A549 (cell line): ENCODE measurements at regions not wholly inside any gene's neighbourhood (a gene's known extent, or its start where the extent isn't known, plus 50 kb on each side); places are given as distances from the start of the nearest gene placed in this dataset.

Experiments used
- ATAC-seq, 2 experiments: fragments of 200-7000 bp in 1 of 2; fragments of >200 bp in 1 of 2; cut with Nextera tagmentation in 1 of 2; cut with Tn5 transposase in 1 of 2; 3 replicates each; pipeline versions ENCODE4 v1.8.0 to v1.9.1; 2018 to 2020; ENCODE audit warnings: mild to moderate bottlenecking in 1 of 2, moderate library complexity in 1 of 2
- CTCF ChIA-PET: fragments of 300-600 bp; sonication (Branson Sonifier 250); formaldehyde crosslinking; extraction: SDS; loops from one replicate; lab custom pipeline; 2021; ENCODE audit warnings: antibody characterized with exemption, inconsistent platforms; lab: Yijun Ruan, JAX
- POLR2A ChIA-PET: fragments of 350-600 bp; formaldehyde crosslinking; extraction: SDS; loops from one replicate; lab custom pipeline; 2021; ENCODE audit warnings: antibody characterized with exemption, inconsistent platforms; lab: Yijun Ruan, JAX
- DNase-seq, 2 experiments: peaks; one replicate each; pipeline versions ENCODE4 v3.0.0 to v3.0.0-alpha.2; 2011 to 2016; ENCODE audit warnings: low read depth in 1 of 2, low spot score in 1 of 2
- FAIRE-seq: peaks from 2 replicates; lab custom pipeline; 2011; peaks lifted over from hg19 to GRCh38; lab: Jason Lieb, UNC
- H3K27ac ChIP-seq, 2 experiments: fragments of >200 bp; sonication (Bioruptor Twin); formaldehyde crosslinking; 3 replicates each; pipeline ENCODE4 v1.5.1; 2016 to 2017
- H3K4me1 ChIP-seq: fragments of >200 bp; sonication (Bioruptor Twin); formaldehyde crosslinking; 3 replicates; pipeline ENCODE4 v1.6.1; 2016
- H3K4me2 ChIP-seq: fragments of >200 bp; sonication (Bioruptor Twin); formaldehyde crosslinking; 3 replicates; pipeline ENCODE4 v1.6.1; 2016
- H3K4me3 ChIP-seq: fragments of >200 bp; sonication (Bioruptor Twin); formaldehyde crosslinking; 3 replicates; pipeline ENCODE4 v1.5.1; 2016
- H3K9me3 ChIP-seq: fragments of >200 bp; sonication (Bioruptor Twin); formaldehyde crosslinking; 3 replicates; pipeline ENCODE4 v1.6.1; 2016
- CBX8 ChIP-seq: fragments of 200-600 bp; sonication (generic); IDR thresholded peaks from 2 replicates; pipeline ENCODE4 v1.6.1; 2016
- CEBPB ChIP-seq, 2 experiments: fragments of >200 bp in 1 of 2; sonication (Bioruptor Twin) in 1 of 2; formaldehyde crosslinking in 1 of 2; IDR thresholded peaks; 2 replicates each; pipeline ENCODE4 v1.6.1; 2012 to 2016
- CHD4 ChIP-seq: fragments of 200-600 bp; sonication (generic); IDR thresholded peaks from 2 replicates; pipeline ENCODE4 v1.6.1; 2016; ENCODE audit warnings: antibody characterized with exemption, mild to moderate bottlenecking, borderline replicate concordance
- EHMT2 ChIP-seq: fragments of 200-600 bp; sonication (generic); IDR thresholded peaks from 2 replicates; pipeline ENCODE4 v1.6.1; 2016; ENCODE audit warnings: antibody characterized with exemption, low read depth, mild to moderate bottlenecking, moderate library complexity
- EP300 ChIP-seq, 2 experiments: fragments of >200 bp; sonication (Bioruptor Twin); formaldehyde crosslinking; IDR thresholded peaks; 2 replicates in 1 of 2; 3 replicates in 1 of 2; pipeline ENCODE4 v1.6.1; 2016 to 2017
- ESRRA ChIP-seq: fragments of 150-350 bp; IDR thresholded peaks from 2 replicates; pipeline ENCODE4 v1.6.1; 2014; ENCODE audit warnings: mild to moderate bottlenecking, low read length, borderline replicate concordance
- FOSB ChIP-seq: fragments of 250-450 bp; sonication (Bioruptor Pico); IDR thresholded peaks from 2 replicates; pipeline ENCODE4 v1.5.0; 2020; ENCODE audit warnings: mild to moderate bottlenecking, moderate library complexity
- HDAC2 ChIP-seq: fragments of 200-600 bp; sonication (generic); IDR thresholded peaks from 2 replicates; pipeline ENCODE4 v1.6.1; 2016
- HEYL ChIP-seq: fragments of 250-450 bp; sonication (Bioruptor Pico); IDR thresholded peaks from 2 replicates; pipeline ENCODE4 v1.8.0; 2021; ENCODE audit warnings: mild to moderate bottlenecking, moderate library complexity
- HOXA7 ChIP-seq: fragments of 250-450 bp; sonication (Bioruptor Pico); IDR thresholded peaks from 2 replicates; pipeline ENCODE4 v1.5.0; 2020; ENCODE audit warnings: mild to moderate bottlenecking, moderate library complexity
- KDM1A ChIP-seq: fragments of 200-600 bp; sonication (generic); IDR thresholded peaks from 2 replicates; pipeline ENCODE4 v1.6.1; 2016; ENCODE audit warnings: low read depth, mild to moderate bottlenecking
- KDM5A ChIP-seq: fragments of 200-600 bp; sonication (generic); IDR thresholded peaks from 2 replicates; pipeline ENCODE4 v1.6.1; 2016; ENCODE audit warnings: antibody characterized with exemption, mild to moderate bottlenecking
- MAFK ChIP-seq: fragments of 450-650 bp; IDR thresholded peaks from 2 replicates; pipeline ENCODE4 v1.6.1; 2014; ENCODE audit not compliant: partially characterized antibody
- MAZ ChIP-seq: fragments of 150-350 bp; IDR thresholded peaks from 2 replicates; pipeline ENCODE4 v1.6.1; 2014; ENCODE audit warnings: antibody characterized with exemption, low read depth, low read length, borderline replicate concordance
- MYC ChIP-seq: IDR thresholded peaks from 2 replicates; pipeline ENCODE4 v1.6.1; 2012; ENCODE audit warnings: mild to moderate bottlenecking, inconsistent platforms, low read length, improper control_type of control experiment, borderline replicate concordance
- NFE2L2 ChIP-seq: fragments of 150-350 bp; conservative IDR thresholded peaks from 2 replicates; pipeline ENCODE4 v1.6.1; 2014; ENCODE audit warnings: low read length
- PBX3 ChIP-seq: IDR thresholded peaks from 2 replicates; pipeline ENCODE4 v1.6.1; 2012
- PHF8 ChIP-seq: fragments of 200-600 bp; sonication (generic); IDR thresholded peaks from 2 replicates; pipeline ENCODE4 v1.6.1; 2016; ENCODE audit warnings: low read depth, mild to moderate bottlenecking, antibody characterized with exemption, moderate library complexity, borderline replicate concordance
- POLR2A ChIP-seq: IDR thresholded peaks from 2 replicates; pipeline ENCODE4 v1.6.1; 2012; ENCODE audit warnings: mild to moderate bottlenecking, low read length
- POLR2AphosphoS2 ChIP-seq: conservative IDR thresholded peaks from 2 replicates; pipeline ENCODE4 v1.6.1; 2012; ENCODE audit warnings: low read length, improper control_type of control experiment, inconsistent platforms
- RAD21 ChIP-seq, 2 experiments: fragments of >200 bp in 1 of 2; sonication (Bioruptor Twin) in 1 of 2; formaldehyde crosslinking in 1 of 2; IDR thresholded peaks in 1 of 2; conservative IDR thresholded peaks in 1 of 2; 2 replicates in 1 of 2; 3 replicates in 1 of 2; pipeline ENCODE4 v1.6.1; 2012 to 2018; ENCODE audit warnings: inconsistent platforms in 1 of 2
- RARB ChIP-seq: fragments of 250-450 bp; sonication (Bioruptor Pico); IDR thresholded peaks from 2 replicates; pipeline ENCODE4 v1.8.0; 2021; ENCODE audit warnings: mild to moderate bottlenecking, moderate library complexity
- RCOR1 ChIP-seq: fragments of 150-350 bp; IDR thresholded peaks from 2 replicates; pipeline ENCODE4 v1.6.1; 2014; ENCODE audit warnings: antibody characterized with exemption, low read length, low read depth
- RFX5 ChIP-seq: fragments of 450-650 bp; IDR thresholded peaks from 2 replicates; pipeline ENCODE4 v1.7.1; 2014; ENCODE audit warnings: antibody characterized with exemption, mild to moderate bottlenecking, moderate library complexity
- SMC3 ChIP-seq: fragments of >200 bp; sonication (Bioruptor Twin); formaldehyde crosslinking; IDR thresholded peaks from 3 replicates; pipeline ENCODE4 v1.6.1; 2018; ENCODE audit warnings: inconsistent platforms
- TFCP2L1 ChIP-seq: fragments of 250-450 bp; sonication (Bioruptor Pico); IDR thresholded peaks from 2 replicates; pipeline ENCODE4 v1.5.0; 2021; ENCODE audit warnings: mild to moderate bottlenecking
- USF2 ChIP-seq: fragments of 450-650 bp; IDR thresholded peaks from 2 replicates; pipeline ENCODE4 v1.6.1; 2014; ENCODE audit warnings: antibody characterized with exemption
- ZC3H11A ChIP-seq: fragments of 450-650 bp; IDR thresholded peaks from 2 replicates; pipeline ENCODE4 v1.6.1; 2014; ENCODE audit warnings: antibody characterized with exemption, mild to moderate bottlenecking
- ZFP36 ChIP-seq: fragments of 450-650 bp; IDR thresholded peaks from 2 replicates; pipeline ENCODE4 v1.6.1; 2014; ENCODE audit warnings: borderline replicate concordance; ENCODE audit not compliant: partially characterized antibody
- WGBS: methylation state at CpG from one replicate; pipeline ENCODE4 v1.1.6; 2017; ENCODE audit errors: missing lambda C conversion rate; 5-methylcytosine and 5-hydroxymethylcytosine counted together
- TF ChIP-seq, protein P1 (sequence below): fragments of 200-600 bp; sonication (generic); IDR thresholded peaks from 2 replicates; pipeline ENCODE4 v1.6.1; 2016; ENCODE audit warnings: antibody characterized with exemption, mild to moderate bottlenecking, moderate library complexity

DNA sequence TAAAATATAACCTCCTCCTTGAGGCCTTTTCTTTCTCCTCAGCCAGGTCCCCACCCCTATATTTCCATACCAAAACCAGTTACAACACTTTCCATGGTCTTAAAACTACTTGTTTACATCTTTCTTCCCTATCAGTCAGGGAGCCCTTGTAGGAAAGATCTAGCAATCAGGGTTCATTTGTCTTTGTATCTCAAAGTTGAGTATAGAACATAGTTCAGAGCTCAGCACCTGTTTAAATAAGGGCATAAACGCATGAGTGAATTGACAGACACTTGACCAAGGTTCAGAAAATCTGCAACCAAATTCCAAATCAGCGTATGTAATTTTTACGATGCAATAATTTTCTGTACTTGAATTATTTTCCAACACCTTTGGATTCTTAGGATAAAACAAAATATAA, 352.2 kb upstream of the MAGEB16 start:
- Histone ChIP-seq H3K4me3 (no peak overlapping the region), H3K9me3 (no peaks in the 10 kb centered on the region), H3K4me2 (no peak overlapping the region), H3K4me1 (0 out of 3 replicates have a peak, but pooled peaks cover 8% of the 10 kb centered on the region), H3K27ac (no peak overlapping the region)
- no peak for ATAC-seq
- 56% methylated on average over 3 of the region's 3 CpGs for WGBS
- no peak for TF ChIP-seq RAD21 (conservative IDR thresholded peaks at IDR 0.05 in 1 of 2, IDR thresholded peaks at IDR 0.05 in 1 of 2)
- TF ChIP-seq MYC = no peak
- TF ChIP-seq, protein P1, sequence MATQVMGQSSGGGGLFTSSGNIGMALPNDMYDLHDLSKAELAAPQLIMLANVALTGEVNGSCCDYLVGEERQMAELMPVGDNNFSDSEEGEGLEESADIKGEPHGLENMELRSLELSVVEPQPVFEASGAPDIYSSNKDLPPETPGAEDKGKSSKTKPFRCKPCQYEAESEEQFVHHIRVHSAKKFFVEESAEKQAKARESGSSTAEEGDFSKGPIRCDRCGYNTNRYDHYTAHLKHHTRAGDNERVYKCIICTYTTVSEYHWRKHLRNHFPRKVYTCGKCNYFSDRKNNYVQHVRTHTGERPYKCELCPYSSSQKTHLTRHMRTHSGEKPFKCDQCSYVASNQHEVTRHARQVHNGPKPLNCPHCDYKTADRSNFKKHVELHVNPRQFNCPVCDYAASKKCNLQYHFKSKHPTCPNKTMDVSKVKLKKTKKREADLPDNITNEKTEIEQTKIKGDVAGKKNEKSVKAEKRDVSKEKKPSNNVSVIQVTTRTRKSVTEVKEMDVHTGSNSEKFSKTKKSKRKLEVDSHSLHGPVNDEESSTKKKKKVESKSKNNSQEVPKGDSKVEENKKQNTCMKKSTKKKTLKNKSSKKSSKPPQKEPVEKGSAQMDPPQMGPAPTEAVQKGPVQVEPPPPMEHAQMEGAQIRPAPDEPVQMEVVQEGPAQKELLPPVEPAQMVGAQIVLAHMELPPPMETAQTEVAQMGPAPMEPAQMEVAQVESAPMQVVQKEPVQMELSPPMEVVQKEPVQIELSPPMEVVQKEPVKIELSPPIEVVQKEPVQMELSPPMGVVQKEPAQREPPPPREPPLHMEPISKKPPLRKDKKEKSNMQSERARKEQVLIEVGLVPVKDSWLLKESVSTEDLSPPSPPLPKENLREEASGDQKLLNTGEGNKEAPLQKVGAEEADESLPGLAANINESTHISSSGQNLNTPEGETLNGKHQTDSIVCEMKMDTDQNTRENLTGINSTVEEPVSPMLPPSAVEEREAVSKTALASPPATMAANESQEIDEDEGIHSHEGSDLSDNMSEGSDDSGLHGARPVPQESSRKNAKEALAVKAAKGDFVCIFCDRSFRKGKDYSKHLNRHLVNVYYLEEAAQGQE = no peak
- no peak for TF ChIP-seq KDM5A
- TF ChIP-seq PHF8 = no peak
- TF ChIP-seq HDAC2 = no peak
- no peak for TF ChIP-seq CHD4
- no peak for TF ChIP-seq ZC3H11A
- TF ChIP-seq RFX5 = no peak
- no peak for TF ChIP-seq MAZ
- no peak for TF ChIP-seq EP300 (IDR thresholded peaks at IDR 0.05)
- no peak for TF ChIP-seq RCOR1
- TF ChIP-seq USF2 = no peak
- no peak for TF ChIP-seq TFCP2L1
- TF ChIP-seq RARB (CRISPR knock-in tag) = no peak
- TF ChIP-seq HOXA7 (CRISPR knock-in tag) = no peak
- CTCF ChIA-PET = no interaction called here
- DNase-seq = no peak
- POLR2A ChIA-PET = no interaction called here
- FAIRE-seq = no peak

DNA sequence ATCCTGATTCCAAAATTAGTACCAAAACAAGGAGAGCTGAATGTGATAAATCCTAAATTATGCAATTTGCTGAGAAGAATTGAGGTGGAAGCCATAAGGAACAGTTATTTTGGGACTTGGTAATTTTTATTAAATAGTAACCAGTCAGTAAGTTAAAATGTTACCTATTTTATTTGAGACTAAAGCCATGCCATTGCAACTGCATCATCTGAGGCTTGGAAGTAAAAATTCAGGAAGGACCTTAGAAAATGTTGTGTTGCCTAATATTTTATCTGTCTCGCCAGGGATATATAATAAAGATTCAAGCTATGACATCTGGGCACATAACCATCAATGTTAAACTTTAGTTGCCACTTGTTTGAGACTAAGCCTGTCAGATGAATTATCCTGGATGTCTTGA, 341.3 kb upstream of the MAGEB16 start:
- DNase-seq (no peak), FAIRE-seq (peak; percentile 95), ATAC-seq (no peak)
- no peaks in the 10 kb centered on the region for H3K9me3 ChIP-seq
- H3K27ac ChIP-seq = no peak overlapping the region
- no peak overlapping the region for H3K4me3 ChIP-seq
- H3K4me2 ChIP-seq = no peak overlapping the region
- no peaks in the 10 kb centered on the region for H3K4me1 ChIP-seq
- 35% methylated on average over 1 of the region's 1 CpG for WGBS
- CTCF ChIA-PET = interaction anchor here (1.3 kb wide), 1 partner anchor 819 kb away, joined by 3 read pairs; no protein-coding TSS in a partner anchor
- POLR2A ChIA-PET = no interaction called here
- no peak for TF ChIP-seq SMC3
- TF ChIP-seq POLR2AphosphoS2 = no peak
- no peak for TF ChIP-seq ZFP36
- TF ChIP-seq HEYL (CRISPR knock-in tag) = no peak
- TF ChIP-seq CBX8 = no peak
- no peak for TF ChIP-seq FOSB
- no peak for TF ChIP-seq PBX3
- TF ChIP-seq MAZ = no peak
- no peak for TF ChIP-seq POLR2A
- no peak for TF ChIP-seq NFE2L2
- TF ChIP-seq, protein P1 = no peak
- TF ChIP-seq MAFK = no peak
- no peak for TF ChIP-seq ESRRA
- TF ChIP-seq HDAC2 = no peak
- no peak for TF ChIP-seq CEBPB (IDR thresholded peaks at IDR 0.05)
- TF ChIP-seq EHMT2 = no peak
- no peak for TF ChIP-seq KDM1A
- TF ChIP-seq TFCP2L1 = no peak
- TF ChIP-seq, all 56 proteins: peak for 0
